ENCODE measurements at regions not wholly inside any gene's neighbourhood (a gene's known extent, or its start where the extent isn't known, plus 50 kb on each side); places are given as distances from the start of the nearest gene placed in this dataset.

- Mint-ChIP-seq H3K9me3 (no peaks in the 10 kb centered on the region), H3K4me3 (no peak overlapping the region), H3K36me3 (ENCODE audit: low read depth) (no peaks in the 10 kb centered on the region), H3K4me1 (no peaks in the 10 kb centered on the region), H3K27me3 (no peaks in the 10 kb centered on the region), H3K27ac (no peak overlapping the region)
- DNase-seq: no peak
- ChIA-PET CTCF (no interaction called here), POLR2A (no interaction called here)
Measured at GRCh38 chr6:168213121-168213524, 106.5 kb downstream of the DACT2 start.

GRCh38 chr6:168212362-168212761 is 107.2 kb downstream of the DACT2 start:
- CTCF ChIA-PET: no interaction called here
- no peaks in the 10 kb centered on the region for H3K9me3 Mint-ChIP-seq
- no peaks in the 10 kb centered on the region for H3K27me3 Mint-ChIP-seq
- POLR2A ChIA-PET: no interaction called here
- H3K36me3 Mint-ChIP-seq (ENCODE audit: low read depth): no peaks in the 10 kb centered on the region
- no peak overlapping the region for H3K27ac Mint-ChIP-seq
- no peak overlapping the region for H3K4me3 Mint-ChIP-seq
- no peak for DNase-seq
- no peaks in the 10 kb centered on the region for H3K4me1 Mint-ChIP-seq

- ChIA-PET POLR2A (no interaction called here), CTCF (no interaction called here)
- no peaks in the 10 kb centered on the region for H3K4me1 Mint-ChIP-seq
- no peaks in the 10 kb centered on the region for H3K27me3 Mint-ChIP-seq
- no peak overlapping the region for H3K4me3 Mint-ChIP-seq
- no peak for DNase-seq
- no peaks in the 10 kb centered on the region for H3K36me3 Mint-ChIP-seq (ENCODE audit: low read depth)
- no peaks in the 10 kb centered on the region for H3K9me3 Mint-ChIP-seq
- no peak overlapping the region for H3K27ac Mint-ChIP-seq
Measured at GRCh38 chr6:168211681-168212080, 107.9 kb downstream of the DACT2 start.

GRCh38 chr6:168210239-168211105 is 109.1 kb downstream of the DACT2 start:
- CTCF ChIA-PET: no interaction called here
- H3K27ac Mint-ChIP-seq: no peak overlapping the region
- H3K9me3 Mint-ChIP-seq: no peaks in the 10 kb centered on the region
- no peaks in the 10 kb centered on the region for H3K4me1 Mint-ChIP-seq
- POLR2A ChIA-PET: no interaction called here
- H3K36me3 Mint-ChIP-seq (ENCODE audit: low read depth): no peaks in the 10 kb centered on the region
- no peaks in the 10 kb centered on the region for H3K27me3 Mint-ChIP-seq
- H3K4me3 Mint-ChIP-seq: no peak overlapping the region
- DNase-seq: no peak

- H3K27ac Mint-ChIP-seq: no peak overlapping the region
Measured at GRCh38 chr6:168209420-168209819, 110.2 kb downstream of the DACT2 start.

GRCh38 chr6:168208854-168209253 is 110.7 kb downstream of the DACT2 start:
- ChIA-PET POLR2A (no interaction called here), CTCF (no interaction called here)
- no peak for DNase-seq
- no peak overlapping the region for H3K4me3 Mint-ChIP-seq
- H3K36me3 Mint-ChIP-seq (ENCODE audit: low read depth): no peaks in the 10 kb centered on the region
- H3K27me3 Mint-ChIP-seq: no peaks in the 10 kb centered on the region
- H3K9me3 Mint-ChIP-seq: peaks cover 3% of the 10 kb centered on the region
- no peaks in the 10 kb centered on the region for H3K4me1 Mint-ChIP-seq
- H3K27ac Mint-ChIP-seq: no peak overlapping the region

More at GRCh38 chr6:168209420-168209819, 110.2 kb downstream of the DACT2 start:
- CTCF ChIA-PET: no interaction called here
- Mint-ChIP-seq H3K27me3 (no peaks in the 10 kb centered on the region), H3K9me3 (peaks cover 3% of the 10 kb centered on the region), H3K4me1 (no peaks in the 10 kb centered on the region), H3K4me3 (no peak overlapping the region), H3K36me3 (ENCODE audit: low read depth) (no peaks in the 10 kb centered on the region)
- DNase-seq: no peak
- POLR2A ChIA-PET: no interaction called here

GRCh38 chr6:168208402-168208801 is 111.2 kb downstream of the DACT2 start:
- H3K4me3 Mint-ChIP-seq: no peak overlapping the region
- H3K36me3 Mint-ChIP-seq (ENCODE audit: low read depth): no peaks in the 10 kb centered on the region
- H3K27me3 Mint-ChIP-seq: peaks cover 3% of the 10 kb centered on the region
- CTCF ChIA-PET: no interaction called here
- DNase-seq: no peak
- no peaks in the 10 kb centered on the region for H3K4me1 Mint-ChIP-seq
- peaks cover 3% of the 10 kb centered on the region for H3K9me3 Mint-ChIP-seq
- POLR2A ChIA-PET: no interaction called here
- H3K27ac Mint-ChIP-seq: no peak overlapping the region

GRCh38 chr6:168207421-168208175 is 112.0 kb downstream of the DACT2 start:
- H3K36me3 Mint-ChIP-seq (ENCODE audit: low read depth): no peaks in the 10 kb centered on the region
- no peaks in the 10 kb centered on the region for H3K4me1 Mint-ChIP-seq
- DNase-seq: no peak
- no peak overlapping the region for H3K4me3 Mint-ChIP-seq
- POLR2A ChIA-PET: no interaction called here
- peaks cover 4% of the 10 kb centered on the region for H3K27me3 Mint-ChIP-seq
- CTCF ChIA-PET: no interaction called here
- peaks cover 3% of the 10 kb centered on the region for H3K9me3 Mint-ChIP-seq
- H3K27ac Mint-ChIP-seq: no peak overlapping the region

- ChIA-PET POLR2A (no interaction called here), CTCF (no interaction called here)
- no peak for DNase-seq
- Mint-ChIP-seq H3K27ac (no peak overlapping the region), H3K9me3 (peaks cover 3% of the 10 kb centered on the region), H3K4me1 (no peaks in the 10 kb centered on the region), H3K36me3 (ENCODE audit: low read depth) (no peaks in the 10 kb centered on the region), H3K4me3 (no peak overlapping the region), H3K27me3 (peaks cover 7% of the 10 kb centered on the region)
Measured at GRCh38 chr6:168206661-168207274, 112.8 kb downstream of the DACT2 start.

GRCh38 chr6:168206186-168206585 is 113.4 kb downstream of the DACT2 start:
- peaks cover 3% of the 10 kb centered on the region for H3K9me3 Mint-ChIP-seq
- H3K4me3 Mint-ChIP-seq: no peak overlapping the region
- H3K27me3 Mint-ChIP-seq: peaks cover 7% of the 10 kb centered on the region
- H3K27ac Mint-ChIP-seq: no peak overlapping the region
- no peak for DNase-seq
- H3K4me1 Mint-ChIP-seq: no peaks in the 10 kb centered on the region
- POLR2A ChIA-PET: no interaction called here
- CTCF ChIA-PET: no interaction called here
- H3K36me3 Mint-ChIP-seq (ENCODE audit: low read depth): no peaks in the 10 kb centered on the region

- DNase-seq: no peak
- peaks cover 7% of the 10 kb centered on the region for H3K27me3 Mint-ChIP-seq
- no peak overlapping the region for H3K27ac Mint-ChIP-seq
- peaks cover 3% of the 10 kb centered on the region for H3K9me3 Mint-ChIP-seq
- H3K4me3 Mint-ChIP-seq: no peak overlapping the region
- ChIA-PET POLR2A (no interaction called here), CTCF (no interaction called here)
- no peaks in the 10 kb centered on the region for H3K4me1 Mint-ChIP-seq
- no peaks in the 10 kb centered on the region for H3K36me3 Mint-ChIP-seq (ENCODE audit: low read depth)
Measured at GRCh38 chr6:168201799-168202198, 117.8 kb downstream of the DACT2 start.

- peaks cover 7% of the 10 kb centered on the region for H3K27me3 Mint-ChIP-seq
- H3K27ac Mint-ChIP-seq: no peak overlapping the region
- ChIA-PET CTCF (no interaction called here), POLR2A (no interaction called here)
- H3K4me3 Mint-ChIP-seq: no peak overlapping the region
- DNase-seq: no peak
- no peaks in the 10 kb centered on the region for H3K36me3 Mint-ChIP-seq (ENCODE audit: low read depth)
- peaks cover 3% of the 10 kb centered on the region for H3K9me3 Mint-ChIP-seq
- no peaks in the 10 kb centered on the region for H3K4me1 Mint-ChIP-seq
Measured at GRCh38 chr6:168201383-168201782, 118.2 kb downstream of the DACT2 start.

GRCh38 chr6:168200571-168201134 is 118.9 kb downstream of the DACT2 start:
- Mint-ChIP-seq H3K36me3 (ENCODE audit: low read depth) (no peaks in the 10 kb centered on the region), H3K4me3 (no peak overlapping the region), H3K4me1 (no peaks in the 10 kb centered on the region), H3K27ac (no peak overlapping the region), H3K27me3 (peaks cover 7% of the 10 kb centered on the region), H3K9me3 (peaks cover 3% of the 10 kb centered on the region)
- no peak for DNase-seq
- CTCF ChIA-PET: interaction anchor here (0.5 kb wide), 1 partner anchor 1140 kb away, joined by 3 read pairs; no protein-coding TSS in a partner anchor
- POLR2A ChIA-PET: no interaction called here
